GM08714 (cell line): ENCODE measurements at regions not wholly inside any gene's neighbourhood (a gene's known extent, or its start where the extent isn't known, plus 50 kb on each side); places are given as distances from the start of the nearest gene placed in this dataset.

Experiments used
- H3K4me3 ChIP-seq: fragments of 200-500 bp; sonication (Bioruptor generic); 2 replicates; pipeline ENCODE4 v1.5.1; 2014; ENCODE audit warnings: mild to moderate bottlenecking, low read length, inconsistent platforms
- ZNF274 ChIP-seq: IDR thresholded peaks from 2 replicates; pipeline ENCODE4 v1.6.1; 2012; ENCODE audit warnings: mild to moderate bottlenecking, low read depth, low read length

DNA sequence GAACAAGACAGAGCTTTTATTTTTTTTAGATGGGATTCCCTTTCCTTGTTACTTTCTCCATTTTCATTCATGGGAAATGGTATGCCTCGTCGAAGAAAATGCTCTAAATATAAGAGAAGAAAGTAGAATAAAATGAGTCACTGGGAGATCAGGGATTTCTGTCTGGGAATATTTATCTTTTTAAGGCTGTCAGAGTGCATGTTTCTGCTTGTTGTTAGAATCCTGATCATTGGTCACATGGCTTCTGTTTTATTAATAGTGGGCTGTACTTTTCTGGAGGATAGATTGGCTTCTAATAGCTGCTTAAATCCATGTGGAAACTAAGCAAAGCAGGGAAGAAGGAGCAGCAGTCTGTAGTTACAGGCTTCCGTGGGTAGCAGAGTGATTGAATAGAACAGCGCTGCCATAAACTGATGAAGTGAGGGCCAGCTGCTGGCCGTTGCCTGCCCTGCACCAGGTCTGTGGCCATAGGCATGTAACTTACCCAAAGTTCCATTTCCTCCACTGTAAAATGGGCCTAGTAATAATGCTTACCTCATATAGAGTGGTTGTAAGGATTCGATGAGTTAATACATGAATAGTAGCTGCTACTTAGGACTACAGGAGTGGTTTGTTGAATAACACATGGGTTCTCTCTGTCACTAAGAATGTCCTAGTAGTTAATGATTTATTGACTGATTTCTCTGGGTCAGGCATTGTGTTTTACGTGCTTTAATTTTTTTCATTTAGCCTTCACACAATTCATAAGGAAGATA lies 289.9 kb downstream of the SATB1 start:
- H3K4me3 ChIP-seq, result no peak overlapping the region
- no peak for TF ChIP-seq ZNF274

DNA sequence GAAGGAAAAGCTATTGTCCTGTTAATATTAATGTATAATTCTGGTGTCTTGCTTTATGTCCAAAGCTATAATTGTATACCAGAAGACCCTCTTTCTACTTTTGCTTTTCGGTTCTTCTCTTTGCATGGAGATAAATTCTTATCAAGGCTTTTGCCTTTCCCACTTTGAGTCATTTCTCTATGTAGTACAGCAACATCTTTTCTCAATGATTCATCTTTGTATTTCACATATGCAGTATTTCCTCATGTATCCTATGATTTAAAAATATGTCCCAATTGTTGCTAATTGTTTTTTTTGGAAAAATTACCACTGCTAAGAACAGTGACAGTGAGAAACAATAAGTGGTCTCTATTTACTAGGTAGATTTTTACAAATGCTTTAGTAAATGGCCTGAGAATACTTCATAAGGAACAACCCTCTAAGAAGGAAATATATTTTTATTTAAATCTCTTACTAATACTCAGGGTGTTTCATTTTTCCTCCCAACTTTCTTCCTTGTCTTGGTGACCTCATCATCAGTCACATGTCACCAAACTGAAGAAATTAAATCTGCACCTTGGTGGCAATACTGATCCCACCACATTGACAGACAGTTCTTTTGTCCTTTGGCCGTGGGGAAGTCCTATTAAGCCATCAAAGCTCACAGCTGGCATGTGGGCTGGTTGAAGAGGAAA lies 290.6 kb downstream of the SATB1 start:
- no peak for TF ChIP-seq ZNF274
- no peak overlapping the region for H3K4me3 ChIP-seq

DNA sequence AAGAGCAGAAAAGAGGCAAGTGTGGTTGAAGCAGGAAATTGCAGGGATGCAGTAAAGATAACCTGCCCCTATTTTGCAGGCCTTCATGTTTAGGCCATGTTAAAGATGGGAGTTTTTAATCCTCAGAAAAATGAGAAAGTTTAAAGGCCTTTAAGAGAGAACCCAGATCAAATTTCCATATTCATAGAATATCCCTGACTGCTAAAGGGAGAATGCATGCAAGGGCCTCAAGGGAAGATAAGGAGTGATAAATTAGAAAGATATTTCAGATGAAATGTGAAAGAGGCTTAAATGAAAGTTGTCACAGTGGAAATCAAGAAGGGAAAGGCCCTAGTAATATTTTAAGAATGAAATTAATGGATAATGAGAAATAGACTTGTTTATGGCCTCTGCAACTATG lies 292.1 kb downstream of the SATB1 start:
- TF ChIP-seq ZNF274, result no peak
- no peak overlapping the region for H3K4me3 ChIP-seq

DNA sequence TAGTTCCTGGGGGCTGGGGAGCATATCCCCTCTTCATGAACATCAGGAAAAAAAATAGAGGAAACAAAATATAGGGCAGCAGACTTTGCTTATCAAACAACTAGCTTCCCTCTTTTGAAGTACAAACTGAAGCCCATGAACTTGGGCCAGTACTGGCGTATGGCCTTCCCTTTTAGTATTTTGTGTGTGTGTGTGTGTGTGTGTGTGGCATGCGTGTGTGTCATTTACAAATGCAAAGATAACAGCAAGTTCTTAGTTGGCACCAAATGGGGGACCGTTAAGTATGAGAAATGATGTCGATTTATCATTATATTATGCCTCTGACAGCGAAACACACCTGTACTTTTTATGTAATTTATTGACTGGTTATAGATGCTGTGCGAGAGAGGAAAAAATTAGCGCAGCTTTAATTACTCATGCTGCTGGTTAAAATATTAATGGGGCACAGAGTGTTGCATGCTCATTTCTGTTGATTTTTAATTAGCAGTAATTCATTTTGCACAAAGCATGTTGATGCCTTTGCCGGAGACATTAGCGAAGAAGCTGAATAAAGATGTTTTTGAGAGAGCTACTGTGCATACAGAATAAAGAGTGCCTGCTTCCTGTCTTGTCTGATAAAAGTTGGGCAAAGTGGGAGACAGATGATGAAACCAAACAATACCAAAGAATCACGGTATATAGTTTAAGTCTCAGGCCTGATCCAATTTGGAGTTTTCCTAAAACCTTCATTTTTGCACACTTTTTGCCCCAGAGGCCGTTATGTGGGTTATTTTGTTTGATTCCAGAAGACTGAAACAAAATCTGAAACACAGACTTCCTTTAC lies 297.1 kb downstream of the SATB1 start:
- no peak for TF ChIP-seq ZNF274

DNA sequence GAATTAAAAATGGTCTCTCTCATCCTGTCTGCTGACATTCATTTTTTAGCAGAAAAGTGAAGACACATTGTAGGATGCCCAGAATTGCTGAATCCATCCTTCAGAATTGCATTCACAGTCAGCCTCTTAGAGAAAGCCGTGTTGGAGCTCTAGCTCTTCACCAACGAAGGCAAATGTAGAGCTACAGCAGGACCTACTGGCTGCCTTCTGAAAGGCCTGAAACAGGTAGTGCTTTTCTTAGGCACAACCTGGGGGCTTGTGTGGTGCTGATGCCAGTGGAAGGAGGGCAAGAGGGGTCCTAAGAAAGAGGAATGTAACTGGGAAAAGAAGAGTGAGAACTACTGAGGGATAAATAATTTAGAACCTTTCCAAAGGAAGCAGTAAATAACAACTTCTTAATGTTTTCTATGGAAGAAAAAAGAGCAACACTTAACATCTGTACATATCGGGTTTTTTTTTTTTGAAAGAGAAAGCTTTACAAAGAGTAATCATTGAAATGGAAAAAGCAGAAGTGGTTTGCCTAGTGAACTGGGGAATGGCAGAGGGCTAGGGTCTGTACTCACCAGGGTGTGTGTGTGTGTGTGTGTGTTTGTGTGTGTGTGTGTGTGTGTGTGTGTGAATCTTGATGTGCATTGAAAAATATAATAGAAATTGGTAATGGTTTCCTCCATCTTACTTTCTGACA lies 297.8 kb downstream of the SATB1 start:
- TF ChIP-seq ZNF274, result no peak
- H3K4me3 ChIP-seq, result no peak overlapping the region

More for the DNA sequence above, 297.1 kb downstream of the SATB1 start:
- no peak overlapping the region for H3K4me3 ChIP-seq

DNA sequence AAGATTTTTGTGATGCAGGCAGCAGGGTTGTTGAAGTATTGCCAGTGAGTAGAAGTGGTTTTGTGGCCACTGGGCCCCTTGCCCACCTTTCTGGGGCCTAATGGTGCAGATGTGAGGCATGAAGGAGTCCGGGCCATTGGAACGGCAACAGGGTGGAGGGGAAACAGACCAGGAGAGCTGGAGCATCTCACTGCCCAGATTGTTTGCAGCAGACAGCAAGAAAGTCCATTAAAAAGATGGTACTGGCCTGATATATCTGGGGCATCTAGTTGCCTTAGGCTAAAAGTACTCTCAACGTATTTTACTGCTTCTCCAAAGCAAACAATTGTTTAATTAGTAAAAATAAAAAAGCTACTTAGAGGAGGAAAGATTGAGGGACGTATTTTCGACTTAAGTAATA lies 298.4 kb downstream of the SATB1 start:
- TF ChIP-seq ZNF274, result no peak

DNA sequence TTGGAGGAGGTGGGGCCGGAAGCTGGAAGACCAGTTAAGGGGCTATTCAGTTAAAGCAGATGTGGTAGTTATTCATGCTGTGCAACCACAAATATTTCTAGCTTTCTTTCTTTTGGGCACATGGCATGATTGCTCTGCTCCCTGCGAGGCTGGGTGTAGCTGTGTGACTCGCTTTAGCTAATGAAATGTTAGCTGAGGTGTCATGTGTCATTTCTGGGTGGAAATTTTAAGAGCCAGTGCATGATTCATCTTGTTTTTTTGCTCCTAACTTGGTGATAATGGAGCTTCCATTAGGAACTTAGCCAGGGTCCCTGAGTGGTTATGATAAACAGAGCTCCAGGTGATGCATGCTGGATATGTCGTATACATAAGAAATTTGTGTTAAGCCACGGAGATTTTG lies 300.6 kb downstream of the SATB1 start:
- no peak for TF ChIP-seq ZNF274
- H3K4me3 ChIP-seq, result no peak overlapping the region

More for the DNA sequence above, 298.4 kb downstream of the SATB1 start:
- no peak overlapping the region for H3K4me3 ChIP-seq

DNA sequence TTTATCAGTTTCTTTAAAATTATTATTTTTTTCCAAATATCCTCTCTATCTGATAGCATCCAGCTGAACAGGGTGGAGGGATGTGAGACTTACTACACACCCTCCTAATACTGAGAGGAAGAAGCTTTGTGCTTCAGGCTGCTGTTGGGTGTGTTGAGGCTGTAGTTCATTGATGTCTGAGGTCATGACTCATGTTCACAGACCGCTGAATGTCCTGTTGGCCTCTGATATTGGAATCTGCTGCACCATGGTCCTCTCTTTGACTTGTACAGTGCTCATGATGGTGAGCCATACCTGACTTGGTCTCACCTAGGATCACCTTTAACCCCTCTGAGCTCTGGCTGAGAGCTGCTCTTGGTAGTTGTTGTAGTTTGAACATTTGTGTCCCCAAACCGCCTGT lies 302.9 kb downstream of the SATB1 start:
- H3K4me3 ChIP-seq, result no peak overlapping the region
- no peak for TF ChIP-seq ZNF274

DNA sequence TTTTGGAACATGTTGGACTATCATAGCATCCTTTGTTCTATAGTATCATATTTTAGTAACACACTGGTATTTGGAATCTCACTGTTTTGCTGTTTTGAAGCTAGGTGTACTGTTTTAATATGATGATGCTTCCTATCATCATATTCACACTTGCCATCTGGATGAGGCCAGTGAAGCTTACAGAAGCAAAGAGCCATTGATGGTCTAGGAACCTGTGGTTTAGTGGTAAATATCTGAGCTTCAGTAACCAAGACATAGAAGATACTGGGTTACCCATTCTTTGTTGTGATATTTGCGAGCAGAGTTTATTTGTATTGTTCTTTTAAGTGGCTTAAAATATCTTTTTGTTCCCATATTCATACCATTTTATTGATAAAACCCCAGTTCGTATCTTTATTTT lies 304.1 kb downstream of the SATB1 start:
- no peak for TF ChIP-seq ZNF274
- H3K4me3 ChIP-seq, result no peak overlapping the region

DNA sequence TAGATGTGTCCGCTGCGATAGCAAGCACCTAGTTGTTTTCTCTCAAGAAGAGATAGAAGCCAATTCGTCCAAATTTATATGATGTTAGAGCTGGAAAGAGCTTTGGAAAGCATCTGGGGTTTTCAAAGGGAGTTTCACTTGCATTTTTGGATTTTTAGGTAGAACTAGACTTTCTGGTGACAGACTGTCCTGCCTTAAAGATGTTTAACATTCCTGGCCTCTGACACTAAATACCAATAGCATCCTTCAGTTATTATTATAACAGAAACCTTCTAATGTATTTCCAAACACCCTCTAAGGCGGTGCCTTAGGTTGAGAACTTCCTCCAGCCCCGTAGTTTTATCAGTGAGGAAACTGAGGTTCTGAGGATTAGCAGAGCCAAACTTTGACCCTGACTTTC lies 305.3 kb downstream of the SATB1 start:
- TF ChIP-seq ZNF274, result no peak
- no peak overlapping the region for H3K4me3 ChIP-seq

DNA sequence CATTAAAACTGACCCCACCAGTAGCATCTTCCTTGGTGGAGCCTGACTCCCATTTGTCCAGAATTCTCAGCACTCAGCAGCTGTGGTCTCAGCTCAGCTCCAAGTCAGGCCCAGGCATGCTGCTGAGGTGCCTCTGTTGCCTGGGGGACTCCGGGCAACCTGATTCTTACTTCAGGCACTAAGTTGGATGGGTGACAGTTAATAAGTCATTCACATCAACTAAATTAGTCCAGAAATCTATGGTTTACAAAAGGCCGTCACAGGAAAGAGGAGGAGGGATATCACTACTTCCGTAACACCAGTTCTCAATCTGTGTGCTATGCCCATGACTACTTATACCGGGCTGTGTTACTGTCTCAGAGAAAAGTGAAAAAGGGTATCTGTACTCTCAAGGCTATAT lies 310.2 kb downstream of the SATB1 start:
- no peak for TF ChIP-seq ZNF274
- no peak overlapping the region for H3K4me3 ChIP-seq

DNA sequence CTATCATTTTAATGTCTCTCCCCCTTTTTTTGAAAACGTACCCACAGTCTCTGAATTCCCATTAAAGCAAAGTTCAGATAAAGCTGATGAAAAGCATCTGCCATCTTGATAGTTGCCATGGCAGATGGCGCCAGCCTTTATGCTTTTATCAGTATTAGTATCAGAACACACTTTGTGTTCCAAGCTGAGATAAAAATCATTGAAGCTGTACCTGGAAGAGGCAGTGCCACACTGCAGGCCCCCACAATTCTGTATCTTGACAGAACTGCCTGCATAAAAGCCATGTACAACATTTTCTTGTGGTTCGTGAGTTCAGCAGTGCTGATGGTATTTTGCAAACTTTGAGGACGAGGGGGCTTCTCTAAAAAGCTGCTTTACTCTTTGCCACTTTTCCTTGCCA lies 311.7 kb downstream of the SATB1 start:
- no peak for TF ChIP-seq ZNF274
- H3K4me3 ChIP-seq, result no peak overlapping the region

DNA sequence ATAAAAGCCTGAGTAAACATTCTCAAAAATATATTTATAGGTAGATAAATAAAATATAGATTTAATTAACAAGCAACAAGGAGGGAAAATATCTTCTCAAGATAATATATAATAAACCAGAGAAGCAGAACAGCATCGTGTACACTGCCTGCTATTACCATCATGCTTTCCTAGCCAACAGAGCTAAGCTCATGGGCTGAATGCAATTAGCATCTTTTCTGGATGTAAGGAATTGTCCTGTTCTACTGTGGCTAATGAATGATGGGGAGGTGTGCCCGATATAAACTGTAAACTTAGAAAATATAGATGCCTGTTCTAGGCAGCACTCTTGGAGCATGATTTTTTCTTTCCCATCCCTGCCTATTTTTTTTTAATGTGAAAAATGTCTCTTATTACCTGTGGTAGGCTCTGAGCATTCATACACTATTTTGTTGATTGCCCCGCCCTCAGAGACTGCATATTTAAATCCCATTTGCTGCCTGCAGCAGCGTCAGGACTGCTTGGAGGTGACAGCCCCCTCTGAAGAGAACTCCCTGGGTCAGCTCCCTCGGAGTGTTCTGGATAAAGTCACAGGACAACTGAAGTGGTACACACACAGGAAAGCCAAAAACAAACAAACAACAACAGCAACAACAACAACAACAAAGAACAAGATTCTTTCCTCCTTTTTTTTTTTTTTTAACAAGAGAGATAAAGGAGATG lies 312.3 kb downstream of the SATB1 start:
- no peak for TF ChIP-seq ZNF274
- H3K4me3 ChIP-seq, result no peak overlapping the region

DNA sequence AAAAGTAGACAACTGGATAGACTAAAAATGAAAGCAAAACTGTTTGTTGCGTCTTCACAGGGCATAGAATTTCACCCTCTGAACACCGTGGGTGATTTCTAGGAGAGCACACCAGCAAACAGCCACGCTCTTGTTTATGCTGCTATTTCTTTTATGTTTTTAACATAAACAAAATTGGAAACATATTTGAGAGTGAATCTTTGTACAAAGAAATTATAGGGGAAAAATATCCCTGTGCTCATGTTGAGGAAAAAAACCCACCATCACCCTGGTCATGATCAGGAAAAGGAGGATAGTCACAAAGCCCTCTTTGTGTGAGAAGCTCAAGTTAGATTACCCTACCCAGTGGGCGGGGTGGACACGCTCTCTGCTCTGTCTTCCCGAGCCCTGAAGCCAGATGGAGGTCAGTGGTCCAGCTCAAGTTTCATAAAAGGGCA lies 313.3 kb downstream of the SATB1 start:
- no peak for TF ChIP-seq ZNF274
- H3K4me3 ChIP-seq, result peak overlapping the region; percentile 48; the same call in 1 of the 2 replicates

DNA sequence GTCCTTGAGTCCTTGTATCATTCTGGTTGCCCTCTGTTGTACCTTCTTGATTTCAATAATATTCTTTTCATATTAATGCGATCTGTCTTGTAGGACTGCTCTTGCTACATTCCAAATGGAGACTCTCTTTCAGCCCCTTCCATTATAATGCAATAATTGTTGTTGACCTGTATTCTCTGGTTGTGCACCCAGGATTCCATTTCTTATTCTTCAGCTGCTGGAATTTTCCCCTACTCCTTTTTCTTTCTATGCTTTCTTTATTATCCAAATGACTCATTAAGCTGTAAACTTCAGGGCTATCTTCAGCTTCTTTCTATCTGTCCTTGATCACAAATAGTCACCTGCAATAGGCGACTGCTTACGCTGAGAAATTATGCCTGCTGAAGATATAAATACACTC lies 321.5 kb downstream of the SATB1 start:
- H3K4me3 ChIP-seq, result no peak overlapping the region
- TF ChIP-seq ZNF274, result no peak
